SKM-1 (cell line): ENCODE measurements at regions not wholly inside any gene's neighbourhood (a gene's known extent, or its start where the extent isn't known, plus 50 kb on each side); places are given as distances from the start of the nearest gene placed in this dataset.

ENCODE experiments used
- DNase-seq: peaks from one replicate; lab custom pipeline; 2025; ENCODE audit not compliant: unreplicated experiment; lab: John Stamatoyannopoulos, UW

DNA sequence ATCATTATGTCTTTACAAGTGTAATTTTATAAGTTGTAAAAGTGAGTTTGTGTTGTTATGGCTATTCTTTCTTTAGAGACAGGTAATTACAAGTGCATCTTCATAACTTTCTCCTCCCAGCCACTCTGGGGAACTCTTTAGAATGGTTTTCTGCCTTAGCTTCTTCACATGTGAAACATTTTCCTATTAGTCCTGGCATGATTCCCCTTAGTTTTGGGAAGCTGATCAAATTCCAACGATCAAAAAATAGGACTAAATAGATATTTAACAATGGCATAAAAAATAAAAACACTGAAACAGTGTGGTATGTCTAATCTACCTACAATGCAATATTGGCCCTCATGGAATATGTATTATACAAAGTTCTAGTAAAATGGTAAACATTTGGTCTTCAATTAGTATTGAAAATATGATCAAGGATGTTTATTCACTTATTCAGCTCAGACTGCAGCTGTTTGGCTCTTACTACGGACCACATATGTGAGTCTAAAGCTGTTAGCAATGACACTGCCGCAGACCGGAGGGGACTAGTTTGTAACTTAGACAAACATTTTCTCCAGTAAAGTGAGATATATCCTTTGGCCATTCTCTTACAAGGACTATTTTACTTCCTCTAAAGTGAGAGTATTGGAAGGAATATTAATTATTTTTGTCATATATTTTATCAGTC is 890.8 kb upstream of the USP15 start:
- DNase-seq = no peak

DNA sequence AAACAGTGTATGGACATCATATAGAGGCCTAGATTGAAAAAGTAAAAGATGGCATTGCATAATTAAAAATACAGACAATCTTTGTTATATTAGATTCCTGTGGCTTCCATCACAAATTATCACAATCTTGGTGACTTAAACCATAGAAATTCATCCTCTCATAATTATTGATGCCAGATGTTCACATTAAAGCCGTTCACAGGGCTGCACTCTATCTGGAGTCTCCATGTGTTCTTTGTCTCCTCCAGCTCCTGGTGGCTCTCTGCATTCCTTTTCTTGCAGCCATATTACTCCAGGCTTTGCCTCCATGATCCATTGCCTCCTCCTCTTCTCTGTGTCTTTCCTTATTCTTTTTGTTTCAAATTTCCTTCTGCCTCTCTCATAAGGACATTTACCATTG is 875.7 kb upstream of the USP15 start:
- no peak for DNase-seq

DNA sequence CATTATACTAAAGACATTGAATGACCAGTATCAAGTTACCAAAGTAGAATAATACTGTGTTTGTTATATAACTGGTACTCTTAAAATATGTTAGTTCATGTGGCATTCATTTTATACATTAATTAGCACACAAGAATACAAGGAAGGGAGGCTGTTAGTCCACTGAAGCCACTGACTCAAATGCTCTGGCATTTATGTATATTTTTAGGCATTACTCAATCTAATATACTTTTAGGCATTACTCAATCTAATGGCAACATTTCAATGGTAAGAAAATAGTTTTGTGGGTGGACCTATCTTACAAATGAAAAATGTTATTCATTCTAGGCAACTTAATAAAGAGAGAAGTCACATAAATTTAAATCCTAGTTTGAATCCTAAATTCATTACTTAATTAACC is 874.4 kb upstream of the USP15 start:
- DNase-seq = no peak

DNA sequence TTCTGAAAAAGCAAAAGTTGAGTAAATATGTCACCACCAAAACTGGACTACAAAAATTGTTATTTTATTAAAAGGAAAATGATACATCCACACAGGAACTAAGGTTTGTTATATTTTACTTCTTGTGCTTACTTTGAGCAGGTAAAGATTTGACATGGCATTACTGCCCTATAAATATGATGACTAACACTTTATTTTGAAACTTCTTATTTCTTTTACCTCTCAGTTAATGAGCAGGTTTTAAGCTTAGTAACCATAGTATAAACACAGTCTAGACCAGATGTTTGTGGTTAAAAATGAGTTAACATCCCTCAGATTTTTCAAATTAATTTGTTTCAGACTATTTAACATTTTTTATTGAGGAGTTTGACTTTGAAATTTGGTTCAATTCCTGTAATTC is 862.5 kb upstream of the USP15 start:
- DNase-seq = no peak

DNA sequence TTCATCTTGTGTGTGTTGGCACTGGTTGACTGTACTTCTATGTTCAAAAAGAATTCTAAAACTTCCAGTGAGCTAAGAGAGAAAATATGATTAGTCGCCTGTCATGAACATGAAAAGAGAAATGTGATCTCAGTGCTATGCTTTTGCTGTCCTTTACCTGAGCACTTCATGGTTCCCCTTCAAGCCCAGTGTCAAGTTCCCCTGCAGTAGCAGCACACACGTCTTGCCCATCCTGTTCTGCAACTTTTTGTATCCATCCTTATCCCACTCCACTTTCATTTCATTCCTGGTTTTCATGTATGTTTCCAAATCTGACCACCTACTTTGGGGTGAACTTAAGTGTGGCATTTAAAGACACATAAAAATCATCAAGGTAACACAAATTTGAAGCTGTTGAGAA is 848.0 kb upstream of the USP15 start:
- no peak for DNase-seq

DNA sequence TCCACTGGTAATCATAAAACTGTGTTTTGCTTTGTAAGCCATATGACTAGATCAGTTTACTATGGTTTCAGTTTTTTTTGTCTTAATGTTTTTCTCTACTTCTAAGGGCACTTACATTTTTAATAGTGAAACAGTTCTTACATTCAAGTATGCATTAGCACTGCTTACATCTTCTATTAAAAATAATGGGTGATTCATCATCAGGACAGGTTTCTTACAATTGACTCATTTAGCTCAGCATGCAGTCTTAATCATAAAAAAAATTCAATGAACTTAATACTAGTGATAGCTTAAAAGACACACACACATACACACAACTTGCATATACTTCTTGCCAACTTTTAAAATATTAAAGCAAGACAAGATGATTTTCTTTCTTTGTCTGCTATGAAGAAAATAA is 845.7 kb upstream of the USP15 start:
- DNase-seq = no peak

DNA sequence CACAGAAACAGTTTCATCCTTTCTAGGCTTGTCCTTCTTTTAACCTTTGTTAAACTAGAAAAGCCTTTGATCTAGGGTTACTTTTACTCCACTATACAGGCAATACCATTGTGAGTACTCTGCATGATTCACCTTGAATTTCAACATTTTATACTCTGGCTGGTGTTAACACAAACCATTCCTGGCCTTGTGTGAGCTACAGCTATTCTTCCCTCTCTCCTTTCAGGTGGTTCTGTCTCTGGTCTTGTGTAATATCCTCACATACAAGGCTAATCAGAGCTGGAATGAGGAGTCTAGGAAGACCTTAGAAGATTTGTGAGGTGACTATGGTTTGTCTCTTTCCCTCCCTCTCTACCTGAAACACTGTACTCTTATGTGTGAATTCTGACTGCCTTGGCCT is 837.4 kb upstream of the USP15 start:
- DNase-seq = no peak

DNA sequence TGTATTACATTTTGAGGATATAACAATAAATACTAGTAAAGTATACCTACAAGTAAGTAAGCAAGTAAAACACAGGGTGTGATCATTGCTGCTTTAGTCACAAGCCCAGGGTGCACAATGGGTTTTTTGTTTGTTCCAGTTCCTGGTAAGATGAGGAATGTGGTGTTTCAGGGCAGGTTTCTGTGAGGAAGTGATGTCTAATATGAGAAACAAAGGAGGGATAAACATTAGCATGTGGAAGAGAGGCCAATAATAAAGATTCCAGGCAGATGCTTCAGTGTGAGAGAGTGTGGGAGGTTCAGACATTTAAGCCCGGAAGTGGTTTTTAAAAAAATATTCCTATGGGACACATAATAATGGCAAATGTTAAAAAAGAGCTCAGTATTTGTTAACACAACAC is 808.1 kb upstream of the USP15 start:
- DNase-seq = no peak

DNA sequence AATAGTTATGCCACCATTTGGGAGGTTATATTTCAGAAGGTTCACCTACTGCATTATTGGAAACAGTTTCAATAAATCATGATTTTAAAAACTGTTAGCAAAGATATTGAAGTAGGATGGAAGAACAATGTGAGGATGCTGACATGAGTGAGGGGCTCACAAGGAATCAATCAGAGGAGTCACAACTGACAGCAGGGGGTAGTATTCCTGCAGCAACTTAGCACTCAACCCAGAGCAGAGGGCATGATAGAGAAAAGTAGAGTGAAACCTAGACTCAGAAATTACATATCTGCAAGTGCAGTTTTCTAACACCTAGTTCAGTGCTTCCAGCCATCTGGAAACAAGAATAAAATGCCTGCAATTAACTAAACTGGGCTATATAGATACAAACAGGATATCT is 772.5 kb upstream of the USP15 start:
- no peak for DNase-seq

DNA sequence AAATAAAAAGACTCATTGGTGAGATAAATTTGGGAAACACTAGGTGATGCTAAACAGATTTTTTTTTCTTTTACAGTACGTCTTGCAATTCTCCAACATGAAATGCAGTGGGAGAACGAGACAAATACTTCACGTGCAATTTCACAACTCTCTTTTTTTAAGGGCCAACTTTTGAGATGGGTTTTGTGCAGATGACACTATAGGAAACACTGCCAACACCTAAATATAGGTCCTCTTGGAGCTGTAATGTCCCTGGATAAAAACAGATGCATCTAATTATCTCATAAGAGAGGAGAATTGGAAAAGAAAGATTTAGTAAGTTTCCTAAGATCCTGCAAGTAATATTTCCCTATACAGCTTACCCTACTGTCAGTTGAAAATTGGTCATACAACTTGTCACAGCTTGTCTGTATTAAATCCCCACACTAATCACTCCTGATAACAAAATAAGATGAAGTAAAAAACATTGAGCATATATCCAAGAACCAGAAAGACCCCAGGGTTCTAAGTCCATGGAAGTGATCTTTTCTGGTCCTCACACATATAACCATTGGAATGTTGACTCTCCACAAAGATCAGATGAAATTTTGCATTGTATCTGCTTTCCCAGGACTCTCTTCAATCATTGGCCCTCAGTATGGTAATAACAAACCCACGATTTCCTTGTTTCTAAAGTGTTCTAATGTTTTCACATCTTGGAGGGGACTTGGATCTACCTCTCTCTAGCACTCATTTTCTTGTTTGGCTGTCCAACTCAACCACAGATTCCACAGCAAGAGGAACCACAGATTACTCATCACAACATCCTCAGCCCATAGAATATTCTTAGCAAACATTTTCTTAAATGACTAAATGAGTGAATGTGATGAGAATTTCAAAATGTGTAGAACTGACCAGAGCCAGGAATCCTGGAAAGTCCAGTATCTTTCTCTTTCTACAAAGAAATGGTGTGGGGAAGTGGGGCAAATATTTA is 769.4 kb upstream of the USP15 start:
- DNase-seq = no peak

DNA sequence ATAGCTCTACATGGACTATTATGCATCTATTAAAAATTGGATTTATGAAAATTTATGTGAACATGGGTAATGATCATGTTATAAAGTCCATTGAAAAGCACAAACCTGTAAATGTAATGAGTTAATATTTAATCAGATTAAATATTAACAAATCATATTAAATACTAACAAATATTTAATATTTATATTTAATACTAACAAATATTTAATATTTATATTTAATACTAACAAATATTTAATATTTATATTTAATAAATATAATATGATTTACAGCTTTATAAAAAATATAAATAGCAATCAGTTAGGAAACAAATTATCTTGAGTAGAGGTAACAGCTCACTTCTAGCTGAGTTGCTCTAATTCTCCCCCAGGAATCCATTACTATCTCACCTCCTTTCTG is 758.0 kb upstream of the USP15 start:
- DNase-seq = no peak

DNA sequence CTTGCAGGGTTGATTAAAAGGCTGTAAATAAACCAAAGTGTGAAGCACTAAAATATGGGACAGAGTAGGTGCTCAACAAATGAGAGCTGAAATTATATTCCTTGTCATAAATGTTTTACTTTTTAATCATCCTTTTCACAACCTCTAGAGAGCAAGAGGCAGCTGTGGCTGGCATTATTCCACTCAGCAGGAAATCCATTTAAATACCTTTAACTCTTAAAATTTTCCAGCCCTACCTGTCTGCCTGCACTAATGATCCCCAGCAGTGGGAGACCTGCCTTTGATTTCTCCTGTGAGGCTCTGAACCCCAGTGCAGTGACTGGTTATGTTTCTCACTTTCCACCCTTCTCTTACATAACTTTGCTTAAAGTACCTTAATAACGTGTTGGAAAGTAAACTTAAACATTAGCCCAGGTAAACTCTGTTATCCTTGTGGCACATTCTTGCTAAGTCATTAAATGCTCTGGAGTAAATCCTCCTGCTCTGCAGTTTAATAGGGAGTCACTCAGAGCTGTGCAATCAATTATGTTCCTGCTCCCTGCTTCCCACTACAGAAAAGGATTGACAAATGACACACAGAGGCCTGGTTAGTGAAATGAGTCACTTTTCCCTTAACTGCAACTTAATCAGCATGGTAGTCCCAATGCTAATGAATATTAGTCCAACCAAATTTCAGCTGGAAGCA is 755.7 kb upstream of the USP15 start:
- no peak for DNase-seq

DNA sequence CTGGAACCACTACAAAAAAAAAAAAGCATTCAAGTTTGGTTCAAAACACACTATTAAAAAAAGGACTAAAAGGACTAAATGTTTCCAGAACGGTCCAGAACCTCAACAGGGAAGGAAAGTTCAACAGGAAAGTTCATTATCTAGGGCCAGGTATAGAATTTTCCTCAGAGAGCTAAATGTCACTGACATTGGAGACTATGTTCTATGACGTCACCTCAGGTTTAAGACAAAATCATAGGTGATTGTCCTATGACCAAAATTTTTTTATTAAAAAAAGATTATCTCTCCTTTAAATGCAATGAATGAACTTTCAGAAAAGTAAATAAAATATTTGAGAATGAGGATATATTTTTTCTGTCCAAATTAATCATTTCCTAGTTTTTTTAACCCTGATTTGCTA is 746.7 kb upstream of the USP15 start:
- no peak for DNase-seq

DNA sequence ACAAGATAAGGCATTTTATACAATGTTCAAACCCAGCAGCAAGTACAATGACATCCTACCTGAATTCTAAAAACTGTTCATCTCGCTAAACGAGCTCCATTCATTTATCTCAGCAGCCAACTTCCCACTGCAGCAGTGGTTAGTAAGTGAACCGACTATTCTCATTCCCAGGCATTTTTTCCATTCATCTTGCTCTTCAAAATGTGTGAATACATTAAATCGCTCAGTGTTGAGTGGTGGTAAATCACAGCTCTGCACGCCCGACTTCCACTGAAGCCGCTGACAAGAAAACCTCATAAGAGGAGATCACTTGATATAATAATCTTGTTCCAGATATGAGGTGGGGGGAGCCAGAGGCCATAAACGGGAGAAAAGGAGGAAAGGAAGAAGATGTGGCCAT is 746.2 kb upstream of the USP15 start:
- DNase-seq = no peak

DNA sequence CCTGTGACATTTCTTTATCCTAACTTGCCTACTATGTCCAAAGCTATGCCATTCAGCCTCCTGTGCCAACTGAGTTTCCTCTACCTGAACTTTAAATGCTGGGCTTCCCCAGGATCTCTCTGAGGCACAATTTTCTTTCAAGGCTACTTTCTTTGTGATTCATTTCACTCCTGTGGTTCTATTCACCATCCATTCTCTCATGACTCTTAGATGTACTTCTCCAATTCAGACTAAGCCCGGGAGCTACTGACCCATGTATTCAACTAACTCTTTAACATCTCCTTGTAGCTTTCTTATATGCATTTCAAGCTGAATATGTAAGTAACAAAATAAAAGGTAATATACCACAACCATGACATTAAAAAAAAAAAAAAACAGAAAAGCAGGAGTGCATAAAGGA is 738.9 kb upstream of the USP15 start:
- DNase-seq = no peak

DNA sequence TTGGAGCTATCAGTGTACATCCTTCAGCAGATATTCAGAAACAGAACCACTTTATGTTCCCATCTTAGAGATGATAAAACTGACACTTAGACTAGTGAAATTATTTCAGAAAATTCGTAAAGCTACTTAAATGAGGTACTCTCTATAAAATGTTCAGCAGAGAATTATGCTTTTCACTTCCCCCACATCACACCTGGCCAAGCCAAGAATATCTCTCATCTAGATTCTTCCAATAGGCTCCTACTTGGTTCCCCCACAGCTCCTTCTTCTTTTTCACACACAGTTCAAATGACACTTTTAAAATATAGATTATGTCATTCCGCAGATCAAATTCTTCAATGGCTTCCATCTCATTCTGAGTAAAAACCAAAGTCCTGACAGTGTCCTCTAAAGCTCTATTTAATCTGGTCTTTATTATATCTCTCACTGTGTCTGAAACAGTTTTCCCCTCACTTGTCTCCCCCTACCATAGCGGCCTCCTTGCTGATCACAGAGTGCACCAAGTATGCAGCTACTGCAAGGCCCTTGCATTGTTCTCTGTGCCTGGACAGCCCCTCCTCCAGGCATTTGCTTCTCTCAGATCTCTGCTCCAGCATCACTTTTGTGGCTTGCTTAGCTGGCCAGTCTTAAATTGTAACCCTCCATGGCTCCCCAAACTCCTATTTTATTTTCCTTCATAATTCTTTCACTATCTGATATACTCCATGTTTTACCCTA is 736.8 kb upstream of the USP15 start:
- DNase-seq = no peak

DNA sequence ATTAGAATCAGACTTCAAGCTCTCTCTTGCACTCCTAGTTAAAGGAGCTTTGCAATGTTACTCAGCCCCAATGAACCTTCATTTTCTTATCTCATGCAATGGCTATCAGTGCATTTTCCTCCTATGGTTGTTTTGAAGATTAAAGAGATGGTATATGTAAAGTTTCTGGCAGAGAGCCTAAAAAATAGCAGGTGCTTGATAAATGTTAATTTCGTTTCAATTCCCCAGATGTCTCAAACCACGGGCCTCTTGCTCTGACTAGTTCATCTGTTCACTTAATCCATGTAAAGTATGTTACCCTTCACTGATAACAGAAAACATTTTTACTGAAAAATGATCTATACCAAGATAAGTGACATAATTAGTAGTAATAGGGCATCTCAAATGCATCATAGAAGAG is 735.4 kb upstream of the USP15 start:
- no peak for DNase-seq

DNA sequence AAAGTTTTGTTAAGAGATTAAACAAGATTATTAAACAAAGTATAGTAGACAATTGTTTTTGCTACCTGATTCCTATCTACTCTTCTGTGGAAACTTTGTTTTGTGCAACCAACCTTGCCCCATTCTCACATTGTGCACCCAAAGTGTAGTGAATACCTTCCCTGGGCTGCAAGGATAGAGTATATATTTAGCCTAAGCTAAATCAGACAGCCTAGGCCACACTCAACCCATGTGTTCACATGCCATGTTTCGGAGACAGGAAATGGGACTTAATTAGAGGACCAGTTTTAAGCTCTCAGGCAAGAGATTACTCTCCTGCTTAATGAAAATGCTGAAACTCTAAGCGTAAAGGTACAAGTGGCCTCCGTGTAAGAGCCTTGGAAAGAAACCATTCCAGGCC is 734.9 kb upstream of the USP15 start:
- DNase-seq = no peak

DNA sequence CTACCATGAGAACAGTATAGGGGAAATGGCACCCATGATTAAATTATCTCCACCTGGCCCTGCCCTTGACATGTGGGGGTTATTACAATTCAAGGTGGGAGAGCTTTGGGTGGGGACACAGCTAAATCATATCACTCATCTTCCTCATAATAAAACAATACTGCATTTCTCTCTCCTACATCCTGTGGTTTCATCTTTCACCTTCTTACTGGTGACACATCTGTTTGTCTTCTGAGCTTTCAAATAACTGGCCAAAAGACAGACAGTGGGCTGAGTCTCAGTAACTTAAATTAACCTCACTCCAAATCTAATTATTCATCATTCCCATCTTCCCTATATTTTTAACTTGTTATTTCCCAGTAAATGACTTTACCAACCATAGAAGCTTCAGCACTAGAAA is 729.7 kb upstream of the USP15 start:
- no peak for DNase-seq

DNA sequence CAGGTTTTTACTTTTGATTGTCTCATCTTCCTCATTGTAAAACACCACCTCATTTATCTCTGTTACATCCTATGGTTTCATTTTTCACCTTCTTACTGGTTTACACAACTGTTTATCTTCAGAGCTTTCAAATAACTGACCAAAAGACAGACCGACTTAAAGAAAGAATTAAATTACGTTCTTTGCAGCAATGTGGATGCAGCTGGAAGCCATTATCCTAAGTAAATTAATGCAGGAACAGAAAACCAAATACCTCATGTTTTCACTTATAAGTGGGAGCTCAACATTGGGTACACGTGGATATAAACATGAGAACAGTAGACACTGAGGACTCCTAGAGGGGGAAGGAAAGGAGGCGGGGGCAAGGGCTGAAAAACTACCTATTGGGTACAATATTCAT is 729.0 kb upstream of the USP15 start:
- no peak for DNase-seq

DNA sequence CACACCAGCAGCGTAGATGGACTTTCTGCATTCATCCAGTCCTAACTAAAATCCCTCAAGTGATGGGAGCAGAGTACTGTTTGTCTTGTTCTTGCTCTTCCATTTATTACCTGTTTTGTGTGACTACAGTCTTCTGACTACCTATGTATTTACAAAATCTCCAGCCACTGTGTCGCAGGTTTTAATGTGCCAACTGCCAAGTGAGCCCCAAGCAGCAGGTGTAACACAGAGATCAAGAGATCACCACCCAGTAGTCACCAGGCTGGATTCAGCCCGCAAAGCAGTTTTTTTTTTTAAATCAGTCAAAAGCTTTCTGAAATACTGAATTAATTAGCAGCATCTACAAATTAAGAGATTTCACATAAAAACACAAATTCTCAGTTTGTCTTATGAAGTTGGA is 724.1 kb upstream of the USP15 start:
- no peak for DNase-seq
